Lung (tissue), 11 donors: ENCODE measurements at regions not wholly inside any gene's neighbourhood (a gene's known extent, or its start where the extent isn't known, plus 50 kb on each side); places are given as distances from the start of the nearest gene placed in this dataset.

ENCODE experiments used
- ATAC-seq: fragments of 200-7000 bp; cut with Tn5 transposase; one replicate; pipeline ENCODE4 v1.9.1; 2020; ENCODE audit warnings: moderate number of reproducible peaks; ENCODE audit not compliant: insufficient read depth, low FRiP score
- DNase-seq, 3 donors: peaks; one replicate each; pipeline ENCODE4 v3.0.0-alpha.2; 2013 to 2017
- H3K27ac ChIP-seq, 2 donors: one replicate each; pipeline ENCODE4 v1.5.1; 2013; ENCODE audit warnings: mild to moderate bottlenecking in 2 of 2, moderate library complexity in 2 of 2, control low read depth in 1 of 2, inconsistent platforms in 1 of 2, low read depth in 1 of 2, low read length in 1 of 2
- H3K27me3 ChIP-seq, 3 donors: one replicate each; pipeline ENCODE4 v1.5.1; 2013; ENCODE audit warnings: low read length in 2 of 3; ENCODE audit not compliant: control insufficient read depth in 3 of 3, insufficient read depth in 3 of 3
- H3K36me3 ChIP-seq, 4 donors: one replicate each; pipeline ENCODE4 v1.5.1; 2013; ENCODE audit warnings: low read length in 4 of 4, mild to moderate bottlenecking in 1 of 4, moderate library complexity in 1 of 4; ENCODE audit not compliant: control insufficient read depth in 4 of 4, insufficient read depth in 4 of 4
- H3K4me1 ChIP-seq, 5 donors: one replicate each; pipeline ENCODE4 v1.5.1; 2013; ENCODE audit warnings: low read length in 5 of 5, mild to moderate bottlenecking in 2 of 5, moderate library complexity in 1 of 5; ENCODE audit not compliant: control insufficient read depth in 5 of 5, insufficient read depth in 5 of 5
- H3K4me3 ChIP-seq: one replicate; pipeline ENCODE4 v1.5.1; 2013; ENCODE audit warnings: mild to moderate bottlenecking, control low read depth, moderate library complexity
- H3K9ac ChIP-seq, 2 donors: one replicate each; pipeline ENCODE4 v1.5.1; 2013; ENCODE audit warnings: low read length in 2 of 2, control low read depth in 1 of 2; ENCODE audit not compliant: insufficient read depth in 1 of 2
- H3K9me3 ChIP-seq, 4 donors: one replicate each; pipeline ENCODE4 v1.5.1; 2013; ENCODE audit warnings: low read length in 3 of 4, mild to moderate bottlenecking in 1 of 4, moderate library complexity in 1 of 4; ENCODE audit not compliant: control insufficient read depth in 4 of 4, insufficient read depth in 3 of 4
- WGBS, 2 donors: extraction: QIAGEN DNeasy Blood & Tissue Kit; methylation state at CpG; one replicate each; pipeline ENCODE4 v1.1.7; 2013; 5-methylcytosine and 5-hydroxymethylcytosine counted together
- TF ChIP-seq, protein P1 (sequence below): IDR thresholded peaks from 2 replicates; pipeline ENCODE4 v1.5.1; 2012; ENCODE audit warnings: mild to moderate bottlenecking; ENCODE audit errors: control extremely low read depth, extremely low read depth
- donor health status: control.
- donor health status: control.
- donor health status: Bipolar disorder and iron deficiency.
- donor health status: healthy.
- donor health status: DM: yes; HTN: yes; CAD: no.

DNA sequence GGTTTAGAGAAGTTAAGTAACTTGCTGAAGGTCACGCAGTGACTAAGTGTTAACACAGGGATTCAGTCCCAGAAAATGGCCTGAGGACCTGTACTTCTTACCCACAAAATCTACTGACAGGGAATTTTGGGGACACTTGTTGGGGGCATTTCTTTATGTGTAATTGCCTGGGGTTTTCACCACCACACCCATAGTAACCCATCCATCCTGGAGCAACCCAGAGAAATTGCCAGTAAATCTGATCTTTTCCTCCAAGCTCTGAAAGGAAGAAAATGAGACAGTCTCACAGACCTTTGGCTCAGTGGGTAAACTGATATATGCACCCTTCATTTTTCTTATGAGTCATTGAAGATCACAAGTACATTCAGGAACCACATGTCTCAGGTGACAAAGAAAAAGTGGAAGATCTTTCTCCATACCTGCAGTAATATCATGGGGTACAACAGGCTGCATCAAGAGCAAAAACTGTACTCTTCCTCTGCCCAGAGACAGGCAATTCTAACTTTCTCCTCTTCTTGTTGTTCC is 81.0 kb downstream of the NOG start:
- TF ChIP-seq, protein P1, sequence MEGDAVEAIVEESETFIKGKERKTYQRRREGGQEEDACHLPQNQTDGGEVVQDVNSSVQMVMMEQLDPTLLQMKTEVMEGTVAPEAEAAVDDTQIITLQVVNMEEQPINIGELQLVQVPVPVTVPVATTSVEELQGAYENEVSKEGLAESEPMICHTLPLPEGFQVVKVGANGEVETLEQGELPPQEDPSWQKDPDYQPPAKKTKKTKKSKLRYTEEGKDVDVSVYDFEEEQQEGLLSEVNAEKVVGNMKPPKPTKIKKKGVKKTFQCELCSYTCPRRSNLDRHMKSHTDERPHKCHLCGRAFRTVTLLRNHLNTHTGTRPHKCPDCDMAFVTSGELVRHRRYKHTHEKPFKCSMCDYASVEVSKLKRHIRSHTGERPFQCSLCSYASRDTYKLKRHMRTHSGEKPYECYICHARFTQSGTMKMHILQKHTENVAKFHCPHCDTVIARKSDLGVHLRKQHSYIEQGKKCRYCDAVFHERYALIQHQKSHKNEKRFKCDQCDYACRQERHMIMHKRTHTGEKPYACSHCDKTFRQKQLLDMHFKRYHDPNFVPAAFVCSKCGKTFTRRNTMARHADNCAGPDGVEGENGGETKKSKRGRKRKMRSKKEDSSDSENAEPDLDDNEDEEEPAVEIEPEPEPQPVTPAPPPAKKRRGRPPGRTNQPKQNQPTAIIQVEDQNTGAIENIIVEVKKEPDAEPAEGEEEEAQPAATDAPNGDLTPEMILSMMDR = no peak
- peaks cover 0 to 13% (median 0%) of the 10 kb centered on the region in 5 donors for H3K4me1 ChIP-seq
- ATAC-seq (no peak), DNase-seq (no peak)
- H3K27ac ChIP-seq = no peak overlapping the region
- H3K9me3 ChIP-seq = peaks cover 0 to 7% (median 0%) of the 10 kb centered on the region in 4 donors
- H3K9ac ChIP-seq = no peak overlapping the region
- 82 to 98% methylated on average over 1 of the region's 1 CpG for WGBS, 2 donors
- H3K36me3 ChIP-seq = no peaks in the 10 kb centered on the region
- peaks cover 4 to 40% (median 37%) of the 10 kb centered on the region in 3 donors for H3K27me3 ChIP-seq
- H3K4me3 ChIP-seq = no peak overlapping the region

DNA sequence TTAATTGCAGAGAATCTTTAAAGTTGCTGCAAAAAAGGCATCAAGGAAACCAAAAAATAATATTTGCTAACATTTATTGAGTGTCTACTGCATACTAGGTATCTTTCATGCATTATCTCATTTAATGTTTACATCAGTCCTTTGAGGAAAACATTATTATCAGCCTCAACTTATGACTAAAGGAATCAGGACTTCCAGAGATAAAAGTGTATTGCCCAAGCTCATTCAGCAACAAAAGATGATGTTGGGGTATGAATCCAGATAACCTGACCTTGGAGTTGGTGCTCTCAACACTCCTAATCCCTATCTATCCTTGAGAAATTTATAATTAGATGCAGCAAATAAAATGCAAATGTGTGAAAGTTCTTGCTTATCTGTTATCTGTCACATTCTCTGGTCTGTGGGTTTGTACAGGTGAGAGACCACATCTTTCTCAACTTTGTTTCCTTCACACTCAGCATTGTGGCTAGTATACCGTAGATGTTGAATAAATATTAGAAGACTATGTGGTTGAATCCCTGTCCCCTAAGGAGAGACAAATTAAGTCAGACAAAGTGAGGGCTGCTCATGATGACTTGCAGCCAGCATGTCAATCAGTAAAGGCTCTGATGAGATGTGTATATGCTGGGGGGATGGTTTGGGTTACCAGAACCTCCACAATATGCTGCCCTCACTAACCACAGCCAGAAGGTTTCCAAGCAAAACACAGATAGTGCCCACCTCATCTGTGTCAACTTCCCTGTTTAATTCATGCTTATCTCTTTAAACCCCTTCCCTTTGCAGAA is 82.6 kb downstream of the NOG start:
- peaks cover 4 to 47% (median 44%) of the 10 kb centered on the region in 3 donors for H3K27me3 ChIP-seq
- H3K9me3 ChIP-seq = peaks cover 0 to 7% (median 0%) of the 10 kb centered on the region in 4 donors

DNA sequence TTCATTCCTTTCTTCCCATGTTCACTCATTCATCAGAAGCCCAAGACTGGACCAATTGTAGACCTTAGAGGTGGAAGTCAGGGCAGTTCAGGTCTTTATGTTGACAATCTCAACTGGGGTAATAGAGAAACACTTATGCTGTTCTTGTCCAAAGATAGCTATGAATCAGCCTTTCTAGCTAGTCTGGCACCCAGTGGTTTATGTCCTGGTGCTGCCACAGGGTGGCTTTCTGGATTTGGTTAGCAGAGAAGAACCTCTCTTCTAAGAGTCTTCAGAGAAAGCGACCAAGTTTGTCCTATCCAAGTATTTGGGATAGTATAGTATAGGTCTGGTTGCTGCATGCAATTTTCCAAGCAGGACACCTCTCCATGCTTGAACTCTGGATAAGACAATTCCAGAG is 83.3 kb downstream of the NOG start:
- Histone ChIP-seq H3K27me3 (peaks cover 4 to 52% (median 44%) of the 10 kb centered on the region in 3 donors), H3K4me3 (no peak overlapping the region), H3K27ac (no peak overlapping the region), H3K9me3 (peaks cover 0 to 7% (median 0%) of the 10 kb centered on the region in 4 donors), H3K4me1 (peaks cover 0 to 13% (median 0%) of the 10 kb centered on the region in 5 donors), H3K9ac (no peak overlapping the region), H3K36me3 (no peaks in the 10 kb centered on the region)
- TF ChIP-seq, protein P1 = no peak
- DNase-seq (no peak), ATAC-seq (no peak)
- WGBS, 2 donors = 93 to 97% methylated on average over 1 of the region's 1 CpG

More for the DNA sequence above, 82.6 kb downstream of the NOG start:
- TF ChIP-seq, protein P1 = no peak
- Histone ChIP-seq H3K27ac (no peak overlapping the region), H3K9ac (no peak overlapping the region), H3K36me3 (no peaks in the 10 kb centered on the region), H3K4me3 (no peak overlapping the region), H3K4me1 (peaks cover 0 to 13% (median 0%) of the 10 kb centered on the region in 5 donors)
- WGBS, 2 donors = 16 to 56% methylated on average over 1 of the region's 1 CpG
- ATAC-seq (no peak), DNase-seq (no peak)
